ENCODE measurements at regions not wholly inside any gene's neighbourhood (a gene's known extent, or its start where the extent isn't known, plus 50 kb on each side); places are given as distances from the start of the nearest gene placed in this dataset.
A peak's percentile ranks its signal among the peaks of the same experiment; 100 is the strongest.
"Not testable (repeated sequence)": the region's sequence is repeated elsewhere in the genome, so short reads cannot be mapped to it uniquely, and the experiment has no call there.

DNA sequence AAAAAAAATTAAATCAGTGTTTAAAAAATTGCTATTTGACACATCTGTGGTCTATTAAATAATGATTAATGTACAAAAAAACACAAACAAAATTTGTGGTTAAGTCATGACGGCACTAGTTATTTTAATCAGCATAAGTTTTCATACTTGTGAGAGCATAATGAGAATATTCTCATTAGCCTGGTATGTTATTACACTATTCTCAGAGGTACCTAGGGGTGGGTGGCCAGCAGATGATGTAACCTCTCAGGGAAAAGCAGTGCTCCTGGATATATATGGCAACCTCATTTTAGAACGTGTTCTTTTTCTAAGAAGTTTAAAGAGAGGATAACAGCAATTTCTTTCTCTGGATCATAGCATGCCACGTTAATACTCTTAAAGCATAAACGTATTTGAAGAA lies 109.2 kb downstream of the GJA1 start:
- no peak for FAIRE-seq
- DNase-seq (ENCODE audit: insufficient read length, low spot score): no peak

- DNase-seq (ENCODE audit: insufficient read length, low spot score) (no peak), FAIRE-seq (no peak)
These were observed 112.7 kb downstream of the GJA1 start for GRCh38 chr6:121548131-121548530.

DNA sequence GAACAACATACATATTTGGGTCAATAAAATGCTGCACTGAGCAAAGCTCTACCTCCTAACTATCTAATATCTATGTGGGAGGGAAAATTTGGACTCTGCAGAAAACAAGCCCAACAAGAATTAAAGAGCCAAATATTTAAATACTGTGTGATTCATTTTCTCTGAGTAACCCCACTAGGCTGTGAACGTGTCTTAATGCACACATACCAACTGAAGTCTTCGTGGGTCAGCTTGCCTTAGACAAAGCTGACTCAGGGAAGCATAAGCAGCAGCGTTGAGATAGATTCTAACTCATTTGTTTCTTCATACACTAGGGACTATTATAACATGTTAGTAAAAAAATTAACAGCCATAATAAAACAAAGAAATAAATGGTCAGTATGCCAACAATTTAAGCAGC lies 114.3 kb downstream of the GJA1 start:
- DNase-seq (ENCODE audit: insufficient read length, low spot score) (peak; percentile 34), FAIRE-seq (peak; percentile 72)

DNA sequence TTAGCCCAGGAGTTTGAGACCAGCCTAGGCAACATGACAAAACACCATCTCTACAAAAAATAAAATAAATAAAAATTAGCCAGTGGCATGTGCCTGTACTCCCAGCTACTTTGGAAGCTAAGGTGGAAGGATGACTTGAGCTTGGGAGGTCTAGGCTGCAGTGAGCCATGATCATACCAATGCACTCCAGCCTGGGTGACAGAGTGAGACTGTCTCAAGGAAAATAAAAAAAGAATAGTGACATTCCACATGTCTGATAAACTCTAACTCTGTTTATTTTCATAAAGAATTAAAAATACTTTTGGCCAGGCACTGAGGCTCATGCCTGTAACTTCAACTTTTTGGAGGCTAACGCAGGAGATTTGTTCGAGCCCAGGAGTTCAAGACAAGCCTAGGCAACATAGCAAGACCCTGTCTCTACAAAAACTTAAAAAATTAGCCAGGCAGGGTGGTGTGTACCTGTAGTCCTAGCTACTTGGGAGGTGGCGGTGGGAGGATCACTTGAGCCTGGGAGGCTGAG lies 115.1 kb downstream of the GJA1 start:
- FAIRE-seq (no peak), DNase-seq (ENCODE audit: insufficient read length, low spot score) (no peak)

DNA sequence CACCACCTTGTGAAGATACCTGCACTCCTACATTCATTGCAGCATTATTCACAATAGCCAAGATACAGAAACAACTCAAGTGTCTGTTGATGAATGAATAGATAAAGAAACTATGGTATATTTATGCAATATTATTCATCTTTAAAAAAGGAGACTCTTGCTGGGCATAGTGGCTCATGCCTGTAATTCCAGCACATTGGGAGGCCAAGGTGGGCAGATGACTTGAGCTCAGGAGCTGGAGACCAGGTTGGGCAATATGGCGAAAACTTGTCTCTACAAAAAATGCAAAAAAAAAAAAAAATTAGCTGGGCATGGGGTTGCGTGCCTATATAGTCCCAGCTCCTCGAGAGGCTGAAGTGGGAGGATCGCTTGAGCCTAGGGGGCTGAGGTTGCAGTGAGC lies 119.8 kb downstream of the GJA1 start:
- DNase-seq (ENCODE audit: insufficient read length, low spot score): no peak
- no peak for FAIRE-seq

DNA sequence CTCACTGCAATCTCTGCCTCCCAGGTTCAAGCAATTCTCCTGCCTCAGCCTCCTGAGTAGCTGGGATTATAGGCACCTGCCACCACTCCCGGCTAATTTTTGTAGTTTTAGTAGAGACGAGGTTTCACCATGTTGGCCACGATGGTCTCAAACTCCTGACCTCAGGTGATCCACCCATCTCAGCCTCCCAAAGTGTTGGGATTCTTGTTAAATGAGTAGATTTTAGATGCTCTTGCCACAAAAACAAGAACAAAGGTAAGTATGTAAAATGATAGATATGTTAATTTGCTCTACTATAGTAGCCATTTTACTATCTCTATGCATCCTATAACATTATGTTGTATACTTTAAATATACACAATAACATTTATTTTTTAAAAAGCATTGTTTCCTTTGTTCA lies 120.7 kb downstream of the GJA1 start:
- FAIRE-seq; DNase-seq (ENCODE audit: insufficient read length, low spot score): not testable (repeated sequence)

DNA sequence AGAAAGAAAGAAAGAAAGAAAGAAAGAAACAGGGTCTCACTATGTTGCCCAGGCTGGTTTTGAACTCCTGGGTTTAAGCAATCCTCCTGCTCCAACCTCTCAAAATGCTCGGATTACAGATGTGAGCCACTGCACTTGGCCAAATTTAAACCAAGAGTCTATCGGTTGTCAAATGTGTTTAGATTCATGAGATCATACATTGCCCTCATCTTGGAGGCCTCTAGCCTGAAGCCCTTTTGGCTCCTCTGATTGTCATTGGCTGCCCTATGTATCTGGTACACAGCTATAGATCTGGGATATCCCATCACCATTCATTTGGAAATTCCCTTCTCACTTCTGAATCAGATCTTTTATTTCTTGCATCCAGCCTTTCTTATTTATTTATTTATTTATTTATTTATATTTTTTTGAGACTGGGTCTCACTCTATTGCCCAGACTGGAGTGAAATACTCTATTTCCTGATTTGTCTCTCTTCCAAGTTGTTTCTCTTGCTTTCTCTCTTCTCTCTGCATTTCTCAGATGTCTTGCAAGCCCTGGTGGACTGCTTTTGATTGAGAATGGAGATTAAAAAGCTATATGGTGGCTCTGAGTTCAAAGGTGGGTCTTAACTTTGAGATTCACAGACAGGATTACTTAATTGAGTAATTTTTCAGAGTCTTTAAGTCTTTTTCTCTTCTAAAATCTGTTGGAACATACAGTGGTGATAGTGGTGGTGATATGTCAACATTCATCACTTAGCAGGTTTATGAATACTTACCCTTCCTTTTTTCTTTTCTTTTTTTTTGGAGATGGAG lies 121.9 kb downstream of the GJA1 start:
- DNase-seq (ENCODE audit: insufficient read length, low spot score) (no peak), FAIRE-seq (no peak)

DNA sequence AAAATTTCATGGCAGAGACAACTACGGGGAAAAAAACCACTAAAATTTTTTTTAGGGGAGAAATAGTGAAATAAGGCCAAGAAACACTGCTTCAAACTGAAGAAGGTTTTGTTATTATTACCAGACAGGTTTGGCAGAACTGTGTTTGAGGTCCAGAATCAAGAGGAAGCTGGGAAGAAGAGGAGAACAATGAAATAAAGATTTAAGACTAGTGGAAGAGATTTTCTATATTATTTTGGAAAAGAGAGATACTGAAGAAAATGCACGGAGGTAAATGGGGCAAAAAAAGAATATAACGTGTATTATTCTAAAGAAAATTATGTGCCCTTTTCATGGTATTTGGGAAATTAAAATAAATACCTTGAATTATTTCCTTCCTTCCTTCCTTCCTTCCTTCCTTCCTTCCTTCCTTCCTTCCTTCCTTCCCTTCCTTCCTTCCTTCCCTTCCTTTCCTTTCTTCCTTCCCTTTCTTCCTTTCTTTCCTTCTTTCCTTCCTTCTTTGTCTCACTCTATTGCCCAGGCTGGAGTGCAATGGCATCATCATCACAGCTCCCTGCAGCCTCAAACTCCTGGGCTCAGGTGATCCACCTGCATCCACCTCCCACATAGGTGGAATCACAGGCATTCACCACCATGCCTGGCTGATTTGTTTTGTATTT lies 124.3 kb downstream of the GJA1 start:
- DNase-seq (ENCODE audit: insufficient read length, low spot score): no peak
- no peak for FAIRE-seq

GRCh38 chr6:121560476-121560875 lies 125.0 kb downstream of the GJA1 start:
- no peak for DNase-seq (ENCODE audit: insufficient read length, low spot score)

GRCh38 chr6:121563286-121563685 lies 127.8 kb downstream of the GJA1 start:
- no peak for DNase-seq (ENCODE audit: insufficient read length, low spot score)
- no peak for FAIRE-seq

More at GRCh38 chr6:121560476-121560875, 125.0 kb downstream of the GJA1 start:
- FAIRE-seq: no peak

DNA sequence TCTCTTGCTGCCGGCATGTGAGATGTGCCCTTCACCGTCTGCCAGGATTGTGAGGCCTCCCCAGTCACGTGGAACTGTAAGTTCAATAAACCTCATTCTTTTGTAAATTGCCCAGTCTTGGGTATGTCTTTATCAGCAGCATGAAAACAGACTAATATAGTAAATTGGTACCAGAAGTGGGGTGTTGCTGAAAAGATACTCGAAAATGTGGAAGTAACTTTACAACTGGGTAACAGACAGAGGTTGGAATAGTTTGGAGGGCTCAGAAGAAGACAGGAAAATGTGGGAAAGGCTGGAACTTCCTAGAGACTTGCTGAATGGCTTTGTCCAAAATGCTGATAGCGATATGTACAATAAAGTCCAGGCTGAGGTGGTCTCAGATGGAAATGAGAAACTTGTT lies 129.1 kb downstream of the GJA1 start:
- not testable (repeated sequence) for FAIRE-seq; DNase-seq (ENCODE audit: insufficient read length, low spot score)

- no peak for DNase-seq (ENCODE audit: insufficient read length, low spot score)
- FAIRE-seq: no peak
These were observed 136.0 kb downstream of the GJA1 start for GRCh38 chr6:121571455-121571854.

- DNase-seq (ENCODE audit: insufficient read length, low spot score): no peak
- FAIRE-seq: no peak
These were observed 138.0 kb downstream of the GJA1 start for GRCh38 chr6:121573481-121573880.

- FAIRE-seq: no peak
- no peak for DNase-seq (ENCODE audit: insufficient read length, low spot score)
These were observed 142.8 kb downstream of the GJA1 start for GRCh38 chr6:121578216-121578615.

- DNase-seq (ENCODE audit: insufficient read length, low spot score) (no peak), FAIRE-seq (no peak)
These were observed 144.0 kb downstream of the GJA1 start for GRCh38 chr6:121579478-121579877.

GRCh38 chr6:121581327-121581726 lies 145.9 kb downstream of the GJA1 start:
- no peak for FAIRE-seq

DNA sequence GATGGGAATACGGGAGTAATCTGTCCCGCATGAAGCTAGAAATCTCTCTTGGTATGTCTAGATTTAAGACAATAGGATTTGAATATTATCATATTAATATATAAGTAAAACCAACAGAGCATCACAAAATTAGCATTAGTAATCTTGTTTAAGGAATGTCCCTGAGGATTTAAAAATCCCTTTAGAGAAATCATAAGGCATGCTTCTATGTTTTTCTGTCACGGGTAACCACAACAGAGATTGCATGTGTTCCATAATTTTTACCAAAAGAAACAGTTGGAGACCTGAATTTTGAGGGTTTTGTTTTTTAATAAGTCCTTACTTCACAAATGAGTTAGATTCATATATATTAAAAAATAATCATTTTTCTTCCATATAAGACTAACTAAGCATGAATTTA lies 146.8 kb downstream of the GJA1 start:
- DNase-seq (ENCODE audit: insufficient read length, low spot score): no peak
- no peak for FAIRE-seq

More at GRCh38 chr6:121581327-121581726, 145.9 kb downstream of the GJA1 start:
- no peak for DNase-seq (ENCODE audit: insufficient read length, low spot score)

DNA sequence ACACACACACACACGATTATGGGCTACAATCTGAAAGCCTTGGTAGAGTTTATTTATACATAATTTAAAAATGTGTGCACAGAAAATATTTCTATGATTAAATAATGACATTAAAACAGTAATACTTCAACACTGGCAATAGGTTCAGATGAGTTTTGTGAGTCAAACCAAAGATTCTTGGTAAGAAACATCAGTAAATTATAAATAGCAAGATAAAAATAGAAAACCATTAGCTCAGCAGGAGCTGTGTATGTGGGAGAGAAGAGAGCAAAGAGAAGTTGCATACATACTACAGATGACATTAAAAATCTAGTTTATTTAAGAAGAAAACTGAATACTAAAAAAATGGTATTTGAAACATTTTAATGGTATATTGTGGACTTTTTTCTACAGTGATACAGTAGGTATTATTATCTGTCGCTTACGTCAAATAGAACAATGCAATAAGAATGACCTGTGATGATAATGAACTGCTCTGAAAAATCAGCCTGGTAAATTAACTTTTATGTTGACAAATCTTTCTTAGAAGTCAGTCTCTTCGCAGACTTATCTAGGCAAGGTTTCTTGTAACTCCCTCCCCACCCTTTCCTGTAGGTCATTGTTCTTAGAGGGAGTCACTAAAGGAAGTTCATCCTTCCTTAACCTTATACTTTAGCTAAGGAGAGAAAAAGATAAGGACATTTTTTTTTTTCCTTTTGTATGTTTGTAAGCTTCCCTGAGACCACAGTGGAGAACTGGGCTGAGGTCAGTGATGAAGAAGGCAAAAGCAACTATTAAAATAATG lies 149.3 kb downstream of the GJA1 start:
- no peak for FAIRE-seq
- DNase-seq (ENCODE audit: insufficient read length, low spot score): no peak

GRCh38 chr6:121590438-121590837 lies 155.0 kb downstream of the GJA1 start:
- FAIRE-seq (no peak), DNase-seq (ENCODE audit: insufficient read length, low spot score) (no peak)

- DNase-seq (ENCODE audit: insufficient read length, low spot score) (no peak), FAIRE-seq (no peak)
These were observed 155.5 kb downstream of the GJA1 start for GRCh38 chr6:121590916-121591315.

- no peak for FAIRE-seq
- no peak for DNase-seq (ENCODE audit: insufficient read length, low spot score)
These were observed 157.0 kb downstream of the GJA1 start for GRCh38 chr6:121592261-121592935.
